Lower leg skin (tissue), 3 donors: ENCODE measurements at regions not wholly inside any gene's neighbourhood (a gene's known extent, or its start where the extent isn't known, plus 50 kb on each side); places are given as distances from the start of the nearest gene placed in this dataset.

Experiments used
- CTCF ChIP-seq, 3 donors: fragments of 450-650 bp; IDR thresholded peaks; one replicate each; pipeline ENCODE4 v1.5.1; 2016; ENCODE audit warnings: antibody characterized with exemption in 3 of 3, mild to moderate bottlenecking in 3 of 3, moderate library complexity in 2 of 3
- POLR2A ChIP-seq, 2 donors: fragments of 450-650 bp; IDR thresholded peaks; one replicate each; pipeline ENCODE4 v1.6.1; 2016 to 2017; ENCODE audit warnings: antibody characterized with exemption in 2 of 2, mild to moderate bottlenecking in 1 of 2, moderate library complexity in 1 of 2

DNA sequence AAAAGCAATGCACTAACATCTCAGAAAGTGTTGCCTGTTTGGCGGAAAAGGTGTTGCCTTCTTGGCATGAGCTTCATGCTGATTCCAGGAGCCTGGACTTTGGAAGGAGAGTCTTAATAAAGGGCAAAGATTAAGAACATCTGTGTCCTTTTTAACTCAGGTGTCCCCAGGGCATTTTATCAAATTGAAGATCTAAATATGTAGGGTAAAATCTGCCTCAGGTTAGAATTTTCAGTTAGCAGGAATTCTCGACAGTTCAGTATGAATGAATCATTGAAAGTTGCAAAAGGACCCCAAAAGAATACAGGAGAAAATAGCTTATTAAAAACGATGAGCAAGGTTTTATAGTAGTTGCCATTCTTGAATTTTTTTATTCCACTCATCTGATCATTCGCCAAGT lies 325.2 kb downstream of the SUCLA2 start:
- TF ChIP-seq CTCF (IDR thresholded peaks at IDR 0.05) (no peak), POLR2A (IDR thresholded peaks at IDR 0.05) (no peak)
